ENCODE measurements at regions not wholly inside any gene's neighbourhood (a gene's known extent, or its start where the extent isn't known, plus 50 kb on each side); places are given as distances from the start of the nearest gene placed in this dataset.

DNA sequence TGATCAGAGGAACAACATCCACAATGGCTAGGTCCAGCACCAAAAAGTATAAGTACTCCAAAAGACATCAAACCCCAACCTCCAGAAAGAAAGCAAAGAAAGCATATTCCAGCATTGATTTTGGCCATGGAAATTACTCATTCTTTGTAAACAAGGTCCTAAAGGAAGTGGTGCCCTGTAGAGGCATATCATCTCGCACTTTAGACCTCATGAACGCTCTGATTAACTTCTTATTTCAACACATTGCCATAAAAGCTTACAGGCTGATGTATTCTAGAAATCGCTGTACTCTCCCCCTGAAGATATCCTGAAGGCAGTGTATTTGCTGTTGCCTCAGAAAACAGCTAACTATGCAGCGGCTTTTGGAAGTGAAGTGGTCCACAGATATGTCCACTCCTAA is 82.7 kb upstream of the TNPO1 start:
- H3K4me3 ChIP-seq (ENCODE audit: low read length), result no peak overlapping the region
- no peak for DNase-seq (ENCODE audit: low read depth)
- TF ChIP-seq, protein P1, sequence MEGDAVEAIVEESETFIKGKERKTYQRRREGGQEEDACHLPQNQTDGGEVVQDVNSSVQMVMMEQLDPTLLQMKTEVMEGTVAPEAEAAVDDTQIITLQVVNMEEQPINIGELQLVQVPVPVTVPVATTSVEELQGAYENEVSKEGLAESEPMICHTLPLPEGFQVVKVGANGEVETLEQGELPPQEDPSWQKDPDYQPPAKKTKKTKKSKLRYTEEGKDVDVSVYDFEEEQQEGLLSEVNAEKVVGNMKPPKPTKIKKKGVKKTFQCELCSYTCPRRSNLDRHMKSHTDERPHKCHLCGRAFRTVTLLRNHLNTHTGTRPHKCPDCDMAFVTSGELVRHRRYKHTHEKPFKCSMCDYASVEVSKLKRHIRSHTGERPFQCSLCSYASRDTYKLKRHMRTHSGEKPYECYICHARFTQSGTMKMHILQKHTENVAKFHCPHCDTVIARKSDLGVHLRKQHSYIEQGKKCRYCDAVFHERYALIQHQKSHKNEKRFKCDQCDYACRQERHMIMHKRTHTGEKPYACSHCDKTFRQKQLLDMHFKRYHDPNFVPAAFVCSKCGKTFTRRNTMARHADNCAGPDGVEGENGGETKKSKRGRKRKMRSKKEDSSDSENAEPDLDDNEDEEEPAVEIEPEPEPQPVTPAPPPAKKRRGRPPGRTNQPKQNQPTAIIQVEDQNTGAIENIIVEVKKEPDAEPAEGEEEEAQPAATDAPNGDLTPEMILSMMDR (conservative IDR thresholded peaks at IDR 0.05; ENCODE audit: low read length), result no peak

- no peak overlapping the region for H3K4me3 ChIP-seq (ENCODE audit: low read length)
- DNase-seq (ENCODE audit: low read depth), result no peak
- TF ChIP-seq, protein P1 (conservative IDR thresholded peaks at IDR 0.05; ENCODE audit: low read length), result no peak
Observed at GRCh38 chr5:72723581-72723980, 92.9 kb upstream of the TNPO1 start.

DNA sequence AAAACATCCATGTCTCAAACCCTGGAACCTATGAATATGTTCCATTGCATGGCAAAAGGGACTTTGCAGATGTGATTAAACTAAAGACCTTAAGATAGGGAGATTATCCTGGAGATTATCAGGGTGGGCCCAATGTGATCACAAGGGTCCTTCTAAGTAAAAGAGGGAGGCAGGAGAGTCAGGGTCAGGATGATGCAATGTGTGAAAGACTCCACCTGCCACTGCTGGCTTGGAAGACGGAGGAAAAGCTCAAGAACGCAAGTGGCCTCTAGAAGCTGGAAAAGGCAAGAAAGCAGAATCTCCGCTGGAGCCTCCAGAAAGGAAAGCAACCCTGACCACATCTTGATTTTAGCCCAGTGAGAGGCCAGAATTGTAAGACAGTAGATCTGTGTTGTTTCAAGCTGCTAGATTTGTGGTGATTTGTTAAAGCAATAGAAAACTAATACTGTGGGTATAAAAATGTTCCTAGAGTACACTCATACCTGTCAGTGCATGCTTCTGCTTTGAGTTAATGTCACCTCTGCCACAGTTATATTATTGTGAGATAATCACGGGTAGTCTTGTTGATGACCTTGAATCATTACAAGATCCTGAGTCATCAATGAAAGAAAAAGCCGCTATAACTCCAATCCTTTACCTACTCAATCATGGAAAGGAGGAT is 93.5 kb upstream of the TNPO1 start:
- H3K4me3 ChIP-seq (ENCODE audit: low read length), result no peak overlapping the region
- TF ChIP-seq, protein P1 (conservative IDR thresholded peaks at IDR 0.05; ENCODE audit: low read length), result no peak
- no peak for DNase-seq (ENCODE audit: low read depth)

DNA sequence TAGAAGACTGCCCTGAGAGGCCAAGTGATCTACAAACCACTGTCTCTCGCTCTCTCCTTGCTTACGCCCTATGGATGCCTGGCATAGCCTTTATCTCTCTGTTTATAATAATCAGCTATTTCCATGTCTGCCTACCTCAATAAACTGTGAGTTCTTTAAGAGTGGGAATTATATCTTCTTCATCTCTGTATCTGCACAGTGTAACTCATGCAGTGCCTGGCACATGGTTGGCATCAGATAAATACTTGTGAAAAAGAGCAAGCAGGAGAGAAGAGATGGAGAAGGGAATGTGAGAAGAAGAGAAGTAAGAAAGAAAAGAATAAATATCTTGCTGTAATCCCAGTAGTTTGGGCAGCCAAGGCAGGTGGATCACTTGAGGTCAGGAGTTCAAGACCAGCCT is 94.6 kb upstream of the TNPO1 start:
- DNase-seq (ENCODE audit: low read depth), result no peak
- H3K4me3 ChIP-seq (ENCODE audit: low read length), result no peak overlapping the region
- TF ChIP-seq, protein P1 (conservative IDR thresholded peaks at IDR 0.05; ENCODE audit: low read length), result no peak

- TF ChIP-seq, protein P1 (conservative IDR thresholded peaks at IDR 0.05; ENCODE audit: low read length), result no peak
- H3K4me3 ChIP-seq (ENCODE audit: low read length), result no peak overlapping the region
- no peak for DNase-seq (ENCODE audit: low read depth)
Observed at GRCh38 chr5:72720205-72720604, 96.3 kb upstream of the TNPO1 start.

DNA sequence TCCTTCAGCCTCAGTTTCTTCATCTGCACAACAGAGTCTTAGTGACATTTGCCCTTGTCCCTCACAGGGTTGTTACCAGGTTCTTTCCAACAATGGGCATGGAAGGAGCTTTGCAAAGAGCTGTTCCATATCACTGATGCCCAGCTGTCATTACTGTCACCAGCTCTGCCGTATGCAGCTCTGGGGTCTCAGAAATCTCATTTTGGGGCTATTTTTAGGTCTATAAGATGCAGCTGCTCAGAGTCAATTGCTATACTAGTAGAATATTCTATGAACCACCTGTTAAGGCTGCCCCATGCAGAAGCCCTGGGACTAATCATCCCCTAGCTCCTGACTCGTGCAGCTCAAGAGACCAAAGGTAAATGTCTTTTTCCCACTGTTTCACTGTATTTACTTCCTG is 105.1 kb upstream of the TNPO1 start:
- no peak overlapping the region for H3K4me3 ChIP-seq (ENCODE audit: low read length)
- DNase-seq (ENCODE audit: low read depth), result no peak
- TF ChIP-seq, protein P1 (conservative IDR thresholded peaks at IDR 0.05; ENCODE audit: low read length), result no peak

GRCh38 chr5:72709341-72709740 is 107.1 kb upstream of the TNPO1 start:
- DNase-seq (ENCODE audit: low read depth), result no peak
- TF ChIP-seq, protein P1 (conservative IDR thresholded peaks at IDR 0.05; ENCODE audit: low read length), result no peak
- H3K4me3 ChIP-seq (ENCODE audit: low read length), result no peak overlapping the region
